ENCODE measurements at regions not wholly inside any gene's neighbourhood (a gene's known extent, or its start where the extent isn't known, plus 50 kb on each side); places are given as distances from the start of the nearest gene placed in this dataset.

- TF ChIP-seq CTCF (IDR thresholded peaks at IDR 0.05; ENCODE audit: insufficient read depth, low read depth, low read length): no peak
- ChIA-PET CTCF (no interaction called here), POLR2A (no interaction called here)
- Histone ChIP-seq H3K4me3 (ENCODE audit: low read depth, low read length) (no peak overlapping the region), H3K27me3 (ENCODE audit: control insufficient read depth, insufficient read depth, low read length) (no peaks in the 10 kb centered on the region), H3K36me3 (ENCODE audit: control insufficient read depth, insufficient read depth, low read length) (no peaks in the 10 kb centered on the region)
- DNase-seq (ENCODE audit: low read depth): no peak
These were observed 231.4 kb downstream of the PAX1 start for GRCh38 chr20:21936720-21937380.

GRCh38 chr20:21936261-21936660 lies 230.8 kb downstream of the PAX1 start:
- ChIA-PET POLR2A (no interaction called here), CTCF (no interaction called here)
- H3K27me3 ChIP-seq (ENCODE audit: control insufficient read depth, insufficient read depth, low read length): no peaks in the 10 kb centered on the region
- no peak overlapping the region for H3K4me3 ChIP-seq (ENCODE audit: low read depth, low read length)
- TF ChIP-seq CTCF (IDR thresholded peaks at IDR 0.05; ENCODE audit: insufficient read depth, low read depth, low read length): no peak
- no peaks in the 10 kb centered on the region for H3K36me3 ChIP-seq (ENCODE audit: control insufficient read depth, insufficient read depth, low read length)
- no peak for DNase-seq (ENCODE audit: low read depth)

- Histone ChIP-seq H3K36me3 (ENCODE audit: control insufficient read depth, insufficient read depth, low read length) (no peaks in the 10 kb centered on the region), H3K27me3 (ENCODE audit: control insufficient read depth, insufficient read depth, low read length) (no peaks in the 10 kb centered on the region), H3K4me3 (ENCODE audit: low read depth, low read length) (no peak overlapping the region)
- no peak for TF ChIP-seq CTCF (IDR thresholded peaks at IDR 0.05; ENCODE audit: insufficient read depth, low read depth, low read length)
- ChIA-PET POLR2A (no interaction called here), CTCF (no interaction called here)
- DNase-seq (ENCODE audit: low read depth): no peak
These were observed 228.1 kb downstream of the PAX1 start for GRCh38 chr20:21933526-21933925.

- H3K36me3 ChIP-seq (ENCODE audit: control insufficient read depth, insufficient read depth, low read length): no peaks in the 10 kb centered on the region
- TF ChIP-seq CTCF (IDR thresholded peaks at IDR 0.05; ENCODE audit: insufficient read depth, low read depth, low read length): no peak
- ChIA-PET CTCF (no interaction called here), POLR2A (no interaction called here)
- no peaks in the 10 kb centered on the region for H3K27me3 ChIP-seq (ENCODE audit: control insufficient read depth, insufficient read depth, low read length)
- no peak overlapping the region for H3K4me3 ChIP-seq (ENCODE audit: low read depth, low read length)
- no peak for DNase-seq (ENCODE audit: low read depth)
These were observed 215.8 kb downstream of the PAX1 start for GRCh38 chr20:21921251-21921650.

GRCh38 chr20:21920211-21920610 lies 214.7 kb downstream of the PAX1 start:
- ChIA-PET CTCF (no interaction called here), POLR2A (no interaction called here)
- Histone ChIP-seq H3K4me3 (ENCODE audit: low read depth, low read length) (no peak overlapping the region), H3K36me3 (ENCODE audit: control insufficient read depth, insufficient read depth, low read length) (no peaks in the 10 kb centered on the region), H3K27me3 (ENCODE audit: control insufficient read depth, insufficient read depth, low read length) (no peaks in the 10 kb centered on the region)
- TF ChIP-seq CTCF (IDR thresholded peaks at IDR 0.05; ENCODE audit: insufficient read depth, low read depth, low read length): no peak
- DNase-seq (ENCODE audit: low read depth): no peak

All from BJ (cell line).